ENCODE measurements at regions not wholly inside any gene's neighbourhood (a gene's known extent, or its start where the extent isn't known, plus 50 kb on each side); places are given as distances from the start of the nearest gene placed in this dataset.

DNA sequence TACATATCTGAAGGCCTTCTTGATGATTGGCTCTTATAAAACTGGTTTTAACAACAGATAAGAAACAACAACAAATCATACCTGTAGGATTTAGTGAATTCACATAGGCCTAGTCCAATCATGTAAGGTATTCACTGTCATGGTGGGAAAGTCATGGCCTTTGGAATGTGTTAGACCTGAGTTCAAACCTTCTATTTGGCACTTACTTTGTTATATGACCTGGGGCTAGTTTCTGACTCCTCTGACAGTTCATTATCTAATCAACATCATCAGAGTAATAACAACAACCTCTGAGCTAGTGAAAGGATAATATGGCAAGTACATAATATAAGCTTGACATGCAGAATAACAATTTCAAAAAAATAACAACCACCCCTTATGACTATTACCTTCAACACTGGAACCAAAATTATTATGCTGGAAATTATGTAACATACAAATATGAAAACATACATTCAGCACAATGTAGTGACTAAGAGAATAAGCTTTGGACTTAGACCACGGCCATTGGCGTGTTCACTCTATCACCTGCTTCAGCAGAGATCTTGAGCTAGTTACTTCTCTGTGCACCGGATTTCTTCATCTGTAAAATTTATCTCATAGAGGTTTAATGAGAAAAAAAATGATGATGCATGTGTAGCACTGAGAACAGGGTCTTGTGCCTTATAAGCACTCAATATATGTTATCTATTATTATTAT is 597.6 kb downstream of the LMO4 start:
- no peak for ATAC-seq
- TF ChIP-seq ZNF8 (CRISPR knock-in tag; IDR thresholded peaks at IDR 0.05): no peak
- TF ChIP-seq OSR1 (CRISPR knock-in tag; IDR thresholded peaks at IDR 0.05): no peak
- no peak for TF ChIP-seq ZFP3 (CRISPR knock-in tag; IDR thresholded peaks at IDR 0.05)
- no peak for TF ChIP-seq ZNF70 (CRISPR knock-in tag; IDR thresholded peaks at IDR 0.05)
- TF ChIP-seq, protein P1, sequence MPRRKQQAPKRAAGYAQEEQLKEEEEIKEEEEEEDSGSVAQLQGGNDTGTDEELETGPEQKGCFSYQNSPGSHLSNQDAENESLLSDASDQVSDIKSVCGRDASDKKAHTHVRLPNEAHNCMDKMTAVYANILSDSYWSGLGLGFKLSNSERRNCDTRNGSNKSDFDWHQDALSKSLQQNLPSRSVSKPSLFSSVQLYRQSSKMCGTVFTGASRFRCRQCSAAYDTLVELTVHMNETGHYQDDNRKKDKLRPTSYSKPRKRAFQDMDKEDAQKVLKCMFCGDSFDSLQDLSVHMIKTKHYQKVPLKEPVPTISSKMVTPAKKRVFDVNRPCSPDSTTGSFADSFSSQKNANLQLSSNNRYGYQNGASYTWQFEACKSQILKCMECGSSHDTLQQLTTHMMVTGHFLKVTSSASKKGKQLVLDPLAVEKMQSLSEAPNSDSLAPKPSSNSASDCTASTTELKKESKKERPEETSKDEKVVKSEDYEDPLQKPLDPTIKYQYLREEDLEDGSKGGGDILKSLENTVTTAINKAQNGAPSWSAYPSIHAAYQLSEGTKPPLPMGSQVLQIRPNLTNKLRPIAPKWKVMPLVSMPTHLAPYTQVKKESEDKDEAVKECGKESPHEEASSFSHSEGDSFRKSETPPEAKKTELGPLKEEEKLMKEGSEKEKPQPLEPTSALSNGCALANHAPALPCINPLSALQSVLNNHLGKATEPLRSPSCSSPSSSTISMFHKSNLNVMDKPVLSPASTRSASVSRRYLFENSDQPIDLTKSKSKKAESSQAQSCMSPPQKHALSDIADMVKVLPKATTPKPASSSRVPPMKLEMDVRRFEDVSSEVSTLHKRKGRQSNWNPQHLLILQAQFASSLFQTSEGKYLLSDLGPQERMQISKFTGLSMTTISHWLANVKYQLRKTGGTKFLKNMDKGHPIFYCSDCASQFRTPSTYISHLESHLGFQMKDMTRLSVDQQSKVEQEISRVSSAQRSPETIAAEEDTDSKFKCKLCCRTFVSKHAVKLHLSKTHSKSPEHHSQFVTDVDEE (CRISPR knock-in tag; IDR thresholded peaks at IDR 0.05): no peak
- no peak for TF ChIP-seq SNAI2 (CRISPR knock-in tag; IDR thresholded peaks at IDR 0.05)
- TF ChIP-seq GLIS3 (CRISPR knock-in tag; IDR thresholded peaks at IDR 0.05): no peak
- no peak for TF ChIP-seq ESRRG (CRISPR knock-in tag; IDR thresholded peaks at IDR 0.05)
- no peak for TF ChIP-seq RARB (CRISPR knock-in tag; IDR thresholded peaks at IDR 0.05)
- TF ChIP-seq TCF4 (CRISPR knock-in tag; IDR thresholded peaks at IDR 0.05; ENCODE audit: borderline replicate concordance): no peak
- TF ChIP-seq, protein P2, sequence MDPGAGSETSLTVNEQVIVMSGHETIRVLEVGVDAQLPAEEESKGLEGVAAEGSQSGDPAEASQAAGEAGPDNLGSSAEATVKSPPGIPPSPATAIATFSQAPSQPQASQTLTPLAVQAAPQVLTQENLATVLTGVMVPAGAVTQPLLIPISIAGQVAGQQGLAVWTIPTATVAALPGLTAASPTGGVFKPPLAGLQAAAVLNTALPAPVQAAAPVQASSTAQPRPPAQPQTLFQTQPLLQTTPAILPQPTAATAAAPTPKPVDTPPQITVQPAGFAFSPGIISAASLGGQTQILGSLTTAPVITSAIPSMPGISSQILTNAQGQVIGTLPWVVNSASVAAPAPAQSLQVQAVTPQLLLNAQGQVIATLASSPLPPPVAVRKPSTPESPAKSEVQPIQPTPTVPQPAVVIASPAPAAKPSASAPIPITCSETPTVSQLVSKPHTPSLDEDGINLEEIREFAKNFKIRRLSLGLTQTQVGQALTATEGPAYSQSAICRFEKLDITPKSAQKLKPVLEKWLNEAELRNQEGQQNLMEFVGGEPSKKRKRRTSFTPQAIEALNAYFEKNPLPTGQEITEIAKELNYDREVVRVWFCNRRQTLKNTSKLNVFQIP (CRISPR knock-in tag; IDR thresholded peaks at IDR 0.05; ENCODE audit: borderline replicate concordance, low read depth): no peak
- TF ChIP-seq ARNTL (CRISPR knock-in tag; IDR thresholded peaks at IDR 0.05; ENCODE audit: borderline replicate concordance, low read depth): no peak

DNA sequence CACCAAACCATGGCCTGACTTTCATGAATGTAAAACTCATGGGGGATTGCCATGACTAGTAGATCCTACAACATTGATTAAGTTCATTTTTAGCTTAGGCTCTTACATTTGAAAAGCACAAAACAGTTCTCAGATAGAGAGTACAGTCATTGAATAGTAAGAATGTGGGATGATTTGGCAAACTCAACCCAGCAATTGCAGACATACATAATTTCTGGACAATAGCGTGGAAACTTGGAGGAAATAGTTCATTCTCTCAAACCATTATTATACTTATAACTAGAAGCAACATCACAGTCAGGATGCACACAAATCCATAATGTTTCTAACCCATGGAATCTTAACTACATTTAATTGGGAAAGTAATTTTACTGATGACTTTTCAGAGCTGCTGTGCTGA is 598.2 kb downstream of the LMO4 start:
- peak; percentile 35 for ATAC-seq
- TF ChIP-seq ZC3H10 (CRISPR knock-in tag; IDR thresholded peaks at IDR 0.05) (no peak), ZNF70 (CRISPR knock-in tag; IDR thresholded peaks at IDR 0.05) (no peak), PPARA (CRISPR knock-in tag; IDR thresholded peaks at IDR 0.05; ENCODE audit: borderline replicate concordance) (no peak)

DNA sequence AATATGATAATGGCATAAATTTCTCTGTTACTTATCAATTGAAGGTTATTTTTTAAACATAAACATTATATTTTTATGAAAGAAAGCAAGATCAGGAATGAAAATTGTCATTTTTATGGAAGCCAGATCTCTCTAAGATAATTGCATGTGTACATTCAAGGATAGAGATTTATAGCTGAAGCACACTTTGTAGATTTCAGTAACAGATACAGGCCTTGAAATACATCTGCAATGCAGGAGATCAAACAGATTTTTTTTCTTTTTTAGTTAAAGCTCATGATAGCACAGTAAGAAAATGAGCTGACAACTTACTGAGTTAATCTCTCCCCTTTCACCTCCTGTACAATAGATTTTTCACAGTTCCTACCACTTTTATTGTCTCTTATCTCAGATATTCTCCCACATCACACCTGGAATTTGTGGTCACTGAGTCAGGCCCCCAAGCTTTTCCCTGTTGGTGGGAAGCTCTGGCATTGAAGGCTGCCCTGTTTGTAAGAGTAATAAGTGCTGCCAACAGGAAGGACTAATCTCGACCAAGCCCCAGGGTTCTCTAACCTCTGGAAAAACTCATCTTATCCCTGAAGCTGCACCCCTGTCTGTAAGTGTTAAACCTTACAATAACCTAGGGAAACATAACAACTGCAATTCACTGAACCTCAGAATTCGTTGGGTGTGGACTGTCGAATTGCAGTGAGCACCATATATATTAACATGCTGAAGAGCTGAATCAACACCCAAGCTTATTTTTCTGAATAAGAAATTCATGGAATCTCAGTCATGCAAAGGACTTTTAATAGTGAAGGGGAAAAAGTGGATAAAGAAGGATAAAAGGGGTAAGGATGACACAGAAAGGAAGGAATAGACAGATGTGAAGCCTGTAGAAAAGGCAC is 599.0 kb downstream of the LMO4 start:
- TF ChIP-seq ZNF70 (CRISPR knock-in tag; IDR thresholded peaks at IDR 0.05) (no peak), BACH2 (CRISPR knock-in tag; IDR thresholded peaks at IDR 0.05; ENCODE audit: borderline replicate concordance) (no peak), PPARA (CRISPR knock-in tag; IDR thresholded peaks at IDR 0.05; ENCODE audit: borderline replicate concordance) (no peak), ESRRG (CRISPR knock-in tag; IDR thresholded peaks at IDR 0.05) (no peak), OSR1 (CRISPR knock-in tag; IDR thresholded peaks at IDR 0.05) (no peak), TOX (CRISPR knock-in tag; IDR thresholded peaks at IDR 0.05; ENCODE audit: borderline replicate concordance) (no peak), CSDC2 (CRISPR knock-in tag; IDR thresholded peaks at IDR 0.05) (no peak), ZFP3 (CRISPR knock-in tag; IDR thresholded peaks at IDR 0.05) (no peak), SNAI2 (CRISPR knock-in tag; IDR thresholded peaks at IDR 0.05) (no peak)
- TF ChIP-seq, protein P3, sequence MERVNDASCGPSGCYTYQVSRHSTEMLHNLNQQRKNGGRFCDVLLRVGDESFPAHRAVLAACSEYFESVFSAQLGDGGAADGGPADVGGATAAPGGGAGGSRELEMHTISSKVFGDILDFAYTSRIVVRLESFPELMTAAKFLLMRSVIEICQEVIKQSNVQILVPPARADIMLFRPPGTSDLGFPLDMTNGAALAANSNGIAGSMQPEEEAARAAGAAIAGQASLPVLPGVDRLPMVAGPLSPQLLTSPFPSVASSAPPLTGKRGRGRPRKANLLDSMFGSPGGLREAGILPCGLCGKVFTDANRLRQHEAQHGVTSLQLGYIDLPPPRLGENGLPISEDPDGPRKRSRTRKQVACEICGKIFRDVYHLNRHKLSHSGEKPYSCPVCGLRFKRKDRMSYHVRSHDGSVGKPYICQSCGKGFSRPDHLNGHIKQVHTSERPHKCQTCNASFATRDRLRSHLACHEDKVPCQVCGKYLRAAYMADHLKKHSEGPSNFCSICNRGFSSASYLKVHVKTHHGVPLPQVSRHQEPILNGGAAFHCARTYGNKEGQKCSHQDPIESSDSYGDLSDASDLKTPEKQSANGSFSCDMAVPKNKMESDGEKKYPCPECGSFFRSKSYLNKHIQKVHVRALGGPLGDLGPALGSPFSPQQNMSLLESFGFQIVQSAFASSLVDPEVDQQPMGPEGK (CRISPR knock-in tag; IDR thresholded peaks at IDR 0.05; ENCODE audit: borderline replicate concordance): no peak
- TF ChIP-seq, protein P2 (CRISPR knock-in tag; IDR thresholded peaks at IDR 0.05; ENCODE audit: borderline replicate concordance, low read depth): no peak
- TF ChIP-seq, protein P4, sequence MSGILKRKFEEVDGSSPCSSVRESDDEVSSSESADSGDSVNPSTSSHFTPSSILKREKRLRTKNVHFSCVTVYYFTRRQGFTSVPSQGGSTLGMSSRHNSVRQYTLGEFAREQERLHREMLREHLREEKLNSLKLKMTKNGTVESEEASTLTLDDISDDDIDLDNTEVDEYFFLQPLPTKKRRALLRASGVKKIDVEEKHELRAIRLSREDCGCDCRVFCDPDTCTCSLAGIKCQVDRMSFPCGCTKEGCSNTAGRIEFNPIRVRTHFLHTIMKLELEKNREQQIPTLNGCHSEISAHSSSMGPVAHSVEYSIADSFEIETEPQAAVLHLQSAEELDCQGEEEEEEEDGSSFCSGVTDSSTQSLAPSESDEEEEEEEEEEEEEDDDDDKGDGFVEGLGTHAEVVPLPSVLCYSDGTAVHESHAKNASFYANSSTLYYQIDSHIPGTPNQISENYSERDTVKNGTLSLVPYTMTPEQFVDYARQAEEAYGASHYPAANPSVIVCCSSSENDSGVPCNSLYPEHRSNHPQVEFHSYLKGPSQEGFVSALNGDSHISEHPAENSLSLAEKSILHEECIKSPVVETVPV (CRISPR knock-in tag; IDR thresholded peaks at IDR 0.05): no peak
- ATAC-seq: peak; percentile 74
